AG10803 (cell line): ENCODE measurements at regions not wholly inside any gene's neighbourhood (a gene's known extent, or its start where the extent isn't known, plus 50 kb on each side); places are given as distances from the start of the nearest gene placed in this dataset.
A peak's percentile ranks its signal among the peaks of the same experiment; 100 is the strongest.

Experiments
- DNase-seq: peaks from one replicate; pipeline ENCODE4 v3.0.0; 2010; ENCODE audit warnings: low read depth
- H3K4me3 ChIP-seq: 2 replicates; pipeline ENCODE4 v1.5.1; 2011; ENCODE audit warnings: mild to moderate bottlenecking, low read length, control low read depth
- TF ChIP-seq, protein P1 (sequence below): conservative IDR thresholded peaks from 2 replicates; pipeline ENCODE4 v1.5.1; 2011; ENCODE audit warnings: mild to moderate bottlenecking, low read length, control low read depth, inconsistent platforms

DNA sequence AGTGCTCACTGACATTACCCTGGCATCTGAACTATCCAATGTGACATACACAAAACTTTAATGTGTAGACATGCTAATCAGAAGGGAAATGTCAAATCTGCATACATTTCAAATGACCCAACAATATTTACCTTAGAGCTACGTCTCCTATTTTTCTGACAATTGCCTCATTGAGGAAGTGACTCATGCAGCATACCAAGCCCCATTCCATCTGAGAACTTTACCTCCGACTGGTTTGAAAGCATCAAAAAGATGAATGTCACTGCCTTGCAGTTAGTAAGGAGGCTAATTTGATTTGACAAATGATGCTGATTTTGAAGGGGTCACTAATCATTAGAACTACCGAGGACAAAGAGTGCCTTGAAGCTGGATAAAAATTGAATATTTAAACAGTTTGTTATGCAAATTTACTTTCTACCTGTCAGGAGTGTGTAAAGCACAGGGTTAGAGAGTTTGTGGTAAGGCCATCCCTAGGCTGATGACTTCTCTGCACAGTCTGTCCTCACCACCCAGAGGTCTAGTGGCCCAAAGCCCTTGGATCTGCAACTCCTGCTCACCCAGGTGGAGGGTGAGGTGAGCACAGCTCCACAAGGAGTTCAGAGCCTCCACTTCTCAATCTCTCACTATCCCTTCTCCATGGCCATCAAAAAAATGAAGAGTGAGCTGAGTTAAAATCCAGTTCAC lies 500.3 kb upstream of the C1orf87 start:
- H3K4me3 ChIP-seq: no peak overlapping the region
- TF ChIP-seq, protein P1, sequence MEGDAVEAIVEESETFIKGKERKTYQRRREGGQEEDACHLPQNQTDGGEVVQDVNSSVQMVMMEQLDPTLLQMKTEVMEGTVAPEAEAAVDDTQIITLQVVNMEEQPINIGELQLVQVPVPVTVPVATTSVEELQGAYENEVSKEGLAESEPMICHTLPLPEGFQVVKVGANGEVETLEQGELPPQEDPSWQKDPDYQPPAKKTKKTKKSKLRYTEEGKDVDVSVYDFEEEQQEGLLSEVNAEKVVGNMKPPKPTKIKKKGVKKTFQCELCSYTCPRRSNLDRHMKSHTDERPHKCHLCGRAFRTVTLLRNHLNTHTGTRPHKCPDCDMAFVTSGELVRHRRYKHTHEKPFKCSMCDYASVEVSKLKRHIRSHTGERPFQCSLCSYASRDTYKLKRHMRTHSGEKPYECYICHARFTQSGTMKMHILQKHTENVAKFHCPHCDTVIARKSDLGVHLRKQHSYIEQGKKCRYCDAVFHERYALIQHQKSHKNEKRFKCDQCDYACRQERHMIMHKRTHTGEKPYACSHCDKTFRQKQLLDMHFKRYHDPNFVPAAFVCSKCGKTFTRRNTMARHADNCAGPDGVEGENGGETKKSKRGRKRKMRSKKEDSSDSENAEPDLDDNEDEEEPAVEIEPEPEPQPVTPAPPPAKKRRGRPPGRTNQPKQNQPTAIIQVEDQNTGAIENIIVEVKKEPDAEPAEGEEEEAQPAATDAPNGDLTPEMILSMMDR: no peak
- peak; percentile 49 for DNase-seq

DNA sequence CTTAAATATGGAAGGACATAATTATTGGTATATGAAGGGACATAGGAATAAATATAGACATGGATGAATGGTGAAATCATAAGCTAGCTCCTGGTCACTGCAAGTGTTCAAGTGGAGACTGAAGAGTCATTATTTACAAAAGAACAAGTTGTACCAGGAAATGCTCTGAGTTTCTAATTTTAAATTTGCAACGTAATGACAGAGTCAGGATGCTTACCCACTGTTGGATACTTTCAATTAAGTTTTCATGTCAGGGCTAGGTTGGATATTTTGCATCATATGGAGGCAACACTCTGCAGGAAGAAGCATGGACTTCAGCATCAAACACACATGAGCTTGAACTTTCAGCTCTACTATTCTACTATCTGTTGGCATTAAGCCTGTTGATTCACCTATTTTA lies 499.6 kb upstream of the C1orf87 start:
- no peak overlapping the region for H3K4me3 ChIP-seq
- TF ChIP-seq, protein P1: no peak
- DNase-seq: no peak

DNA sequence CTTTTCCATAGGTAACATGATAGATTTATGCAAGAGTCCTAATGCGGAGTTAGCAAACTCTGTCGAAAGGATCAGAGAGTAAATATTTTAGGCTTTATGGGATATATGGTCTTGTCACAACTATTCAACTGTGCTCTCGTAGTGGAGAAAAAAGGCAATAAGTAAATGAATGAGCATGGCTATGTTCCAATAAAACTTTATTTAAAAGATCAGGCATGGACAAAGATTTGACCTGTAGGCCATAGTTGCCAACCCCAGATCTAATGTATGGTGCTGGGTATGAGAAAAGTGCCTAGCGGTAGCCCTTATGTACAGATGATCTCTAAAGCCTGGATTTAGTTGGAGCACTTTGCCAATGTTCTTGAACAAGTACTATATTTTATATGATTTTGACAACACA lies 498.8 kb upstream of the C1orf87 start:
- H3K4me3 ChIP-seq: no peak overlapping the region
- DNase-seq: no peak
- TF ChIP-seq, protein P1: no peak

DNA sequence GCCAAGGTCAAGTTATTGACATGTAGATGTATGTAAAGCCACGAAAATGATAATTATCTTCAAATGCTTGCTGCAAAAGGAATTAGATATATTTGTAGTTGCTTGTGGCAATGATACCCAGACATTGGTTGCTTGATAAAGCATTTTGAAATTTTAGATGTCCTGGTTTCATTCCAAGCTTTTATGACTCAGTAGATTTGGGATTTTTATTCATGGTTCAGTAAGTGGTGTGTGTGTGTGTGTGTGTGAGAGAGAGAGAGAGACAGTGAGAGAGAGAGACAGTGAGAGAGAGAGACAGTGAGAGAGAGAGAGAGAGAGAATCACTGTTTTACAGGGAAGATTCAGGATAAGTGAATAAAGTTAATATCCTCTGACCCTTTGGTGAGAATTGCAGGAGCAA lies 498.2 kb upstream of the C1orf87 start:
- TF ChIP-seq, protein P1: no peak

DNA sequence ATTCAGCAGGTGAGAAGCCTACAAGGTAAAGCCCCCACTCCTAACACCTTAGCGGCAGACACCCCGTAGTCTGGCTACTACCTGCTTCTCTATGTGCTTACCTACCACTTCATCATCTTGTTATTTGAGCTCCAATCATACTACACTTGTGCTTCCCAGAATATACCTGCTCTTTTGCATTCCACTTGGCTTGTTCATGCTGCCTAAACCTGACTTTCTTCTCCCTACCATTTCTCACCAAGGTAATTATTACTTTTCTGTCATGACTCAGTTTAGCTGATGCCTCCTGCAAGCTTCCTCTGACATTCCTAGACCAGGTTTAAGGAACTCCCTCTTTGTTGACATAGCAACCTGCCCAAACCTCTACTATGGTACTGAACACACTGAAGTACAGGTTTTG lies 495.6 kb upstream of the C1orf87 start:
- DNase-seq: no peak
- TF ChIP-seq, protein P1: no peak

More for the DNA sequence above, 498.2 kb upstream of the C1orf87 start:
- peak; percentile 37 for DNase-seq
- H3K4me3 ChIP-seq: no peak overlapping the region

DNA sequence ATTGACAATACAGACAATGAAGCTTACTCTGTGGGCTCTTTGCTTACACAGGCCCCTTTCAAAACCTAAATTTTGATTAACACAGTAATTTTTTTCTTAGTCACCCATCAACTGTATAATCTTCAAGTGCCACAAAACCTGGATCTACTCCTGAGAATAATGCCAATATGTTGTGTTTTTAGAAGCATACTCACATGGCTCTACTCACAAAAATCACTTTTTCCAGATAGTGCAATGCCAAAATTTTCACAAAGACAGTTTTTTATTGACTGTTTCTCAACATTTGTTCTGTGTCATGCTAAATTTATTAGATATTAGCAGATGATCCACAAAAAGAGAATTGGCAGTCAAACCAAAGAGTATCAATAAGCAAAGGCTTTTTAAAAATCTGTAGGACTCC lies 493.7 kb upstream of the C1orf87 start:
- DNase-seq: no peak
- H3K4me3 ChIP-seq: no peak overlapping the region
- TF ChIP-seq, protein P1: no peak

More for the DNA sequence above, 495.6 kb upstream of the C1orf87 start:
- H3K4me3 ChIP-seq: no peak overlapping the region
